ENCODE measurements at regions not wholly inside any gene's neighbourhood (a gene's known extent, or its start where the extent isn't known, plus 50 kb on each side); places are given as distances from the start of the nearest gene placed in this dataset.

- no peak for TF ChIP-seq CTCF (IDR thresholded peaks at IDR 0.05; ENCODE audit: low read depth, low read length, poor library complexity, severe bottlenecking)
- no peak for TF ChIP-seq EZH2phosphoT487 (IDR thresholded peaks at IDR 0.05; ENCODE audit: borderline replicate concordance, low read length)
Measured at GRCh38 chr11:112374486-112375140, 114.0 kb upstream of the PLET1 start.

All from DOHH2 (cell line).